ENCODE measurements at regions not wholly inside any gene's neighbourhood (a gene's known extent, or its start where the extent isn't known, plus 50 kb on each side); places are given as distances from the start of the nearest gene placed in this dataset.

- no peak for TF ChIP-seq CTCF (IDR thresholded peaks at IDR 0.05)
- H3K27me3 Mint-ChIP-seq, result peaks cover 42% of the 10 kb centered on the region
- ChIA-PET CTCF (no interaction called here), POLR2A (no interaction called here)
- H3K4me3 Mint-ChIP-seq, result no peak overlapping the region
- H3K27ac Mint-ChIP-seq, result no peak overlapping the region
- intact Hi-C loops (cut with micrococcal nuclease), result no loop called here
- ATAC-seq (ENCODE audit: low read depth) (no peak), DNase-seq (no peak)
- H3K4me1 Mint-ChIP-seq, result no peaks in the 10 kb centered on the region
- no peaks in the 10 kb centered on the region for H3K9me3 Mint-ChIP-seq
- no peaks in the 10 kb centered on the region for H3K36me3 Mint-ChIP-seq (ENCODE audit: low read depth)
Observed at GRCh38 chr6:27577922-27578321, 105.0 kb upstream of the ZNF184 start.

DNA sequence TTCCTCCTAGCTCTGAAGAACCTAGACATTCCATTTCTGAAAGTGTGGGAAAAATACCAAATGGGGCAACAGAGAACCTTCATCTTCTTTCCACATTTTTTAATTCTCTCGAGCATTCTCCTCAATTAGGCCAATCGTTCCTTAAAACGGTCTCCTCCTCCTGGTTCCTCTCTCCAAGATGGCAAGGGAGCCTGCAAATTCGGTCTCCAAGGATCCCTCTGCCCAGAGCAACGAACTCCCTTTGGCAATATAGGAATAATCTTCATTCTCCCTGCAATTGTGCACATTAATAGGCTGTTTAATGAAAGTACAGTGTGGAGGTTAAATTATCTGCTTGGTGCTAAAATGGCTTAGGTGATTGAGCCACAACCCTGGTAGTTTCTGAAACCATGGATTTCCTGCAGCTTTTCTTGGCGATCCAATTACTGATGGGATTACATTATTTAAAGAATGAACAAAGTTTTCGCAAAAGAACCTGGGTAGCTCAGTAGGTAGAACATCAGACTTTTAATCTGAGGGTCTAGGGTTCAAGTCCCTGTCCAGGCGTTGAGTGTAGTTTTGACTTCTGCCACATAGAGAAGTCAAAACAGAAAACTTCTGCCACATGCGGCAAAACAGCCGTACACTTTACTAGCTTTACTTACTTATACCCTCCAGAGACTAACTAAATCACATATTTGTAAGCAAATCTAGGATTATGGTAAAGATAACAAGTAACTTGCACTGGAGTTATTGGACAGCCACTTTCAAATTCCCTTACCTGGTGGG lies 102.9 kb upstream of the ZNF184 start:
- no peaks in the 10 kb centered on the region for H3K4me1 Mint-ChIP-seq
- no peaks in the 10 kb centered on the region for H3K36me3 Mint-ChIP-seq (ENCODE audit: low read depth)
- POLR2A ChIA-PET, result no interaction called here
- H3K27ac Mint-ChIP-seq, result no peak overlapping the region
- H3K4me3 Mint-ChIP-seq, result no peak overlapping the region
- TF ChIP-seq CTCF (IDR thresholded peaks at IDR 0.05), result no peak
- intact Hi-C loops (cut with micrococcal nuclease), result no loop called here
- no peak for DNase-seq
- H3K27me3 Mint-ChIP-seq, result peaks cover 46% of the 10 kb centered on the region
- H3K9me3 Mint-ChIP-seq, result no peaks in the 10 kb centered on the region
- no peak for ATAC-seq (ENCODE audit: low read depth)
- CTCF ChIA-PET, result interaction anchor here (0.6 kb wide), 1 partner anchor 103 kb away, joined by 3 read pairs; no protein-coding TSS in a partner anchor

- CTCF ChIA-PET, result no interaction called here
- no peak for ATAC-seq (ENCODE audit: low read depth)
- H3K4me1 Mint-ChIP-seq, result peaks cover 4% of the 10 kb centered on the region
- H3K36me3 Mint-ChIP-seq (ENCODE audit: low read depth), result no peaks in the 10 kb centered on the region
- peaks cover 56% of the 10 kb centered on the region for H3K27me3 Mint-ChIP-seq
- no peak overlapping the region for H3K4me3 Mint-ChIP-seq
- TF ChIP-seq CTCF (IDR thresholded peaks at IDR 0.05), result no peak
- intact Hi-C loops (cut with micrococcal nuclease), result no loop called here
- H3K27ac Mint-ChIP-seq, result no peak overlapping the region
- no peaks in the 10 kb centered on the region for H3K9me3 Mint-ChIP-seq
- POLR2A ChIA-PET, result no interaction called here
- DNase-seq, result no peak
Observed at GRCh38 chr6:27568226-27568897, 95.5 kb upstream of the ZNF184 start.

DNA sequence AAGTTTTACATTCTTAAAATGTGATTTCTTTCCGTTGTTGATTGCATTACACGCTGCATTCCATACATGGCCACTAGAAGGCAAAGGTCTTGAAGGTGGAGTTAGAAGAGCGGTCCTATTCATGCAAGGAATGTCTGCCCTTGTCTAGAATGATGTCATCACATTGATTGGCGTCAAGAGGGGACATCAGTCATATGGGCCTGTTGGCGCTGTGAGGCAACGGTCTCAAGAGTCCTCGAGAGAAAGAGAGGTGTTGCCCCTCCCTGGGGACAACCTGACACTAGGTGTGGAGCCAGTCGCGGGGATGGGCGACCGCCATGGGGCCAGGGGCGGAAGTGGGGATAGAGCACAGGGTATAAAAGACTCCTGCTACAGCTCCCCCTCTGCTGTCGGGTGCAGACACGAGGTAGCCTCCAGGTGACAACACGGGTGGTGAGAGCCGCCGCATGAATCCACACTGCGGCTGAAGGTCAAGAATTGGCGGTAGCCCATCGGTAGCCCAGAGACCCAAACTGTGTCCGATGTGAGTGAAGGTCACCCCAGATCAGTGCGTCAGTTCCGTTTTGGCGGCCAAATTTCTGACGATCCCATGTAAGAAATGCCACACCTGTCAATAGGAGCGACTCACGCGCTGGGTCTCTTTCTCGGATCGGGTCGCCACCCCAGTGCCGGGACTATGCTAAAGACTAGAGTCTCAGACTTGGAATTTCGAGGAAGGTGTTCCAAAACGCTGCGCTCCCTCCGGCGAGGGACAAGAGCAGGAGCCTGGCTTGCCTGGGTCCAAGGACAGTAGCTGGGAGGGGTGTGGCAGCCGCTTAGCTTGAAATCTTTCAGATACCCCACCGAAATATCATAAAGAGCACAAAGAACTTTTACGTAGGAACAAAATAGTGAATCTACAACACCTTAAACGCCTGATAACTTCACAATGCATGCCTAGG lies 93.2 kb upstream of the ZNF184 start:
- no peaks in the 10 kb centered on the region for H3K36me3 Mint-ChIP-seq (ENCODE audit: low read depth)
- peaks cover 70% of the 10 kb centered on the region for H3K27me3 Mint-ChIP-seq
- ChIA-PET POLR2A (no interaction called here), CTCF (no interaction called here)
- H3K27ac Mint-ChIP-seq, result no peak overlapping the region
- DNase-seq, result no peak
- no peak overlapping the region for H3K4me3 Mint-ChIP-seq
- peaks cover 4% of the 10 kb centered on the region for H3K4me1 Mint-ChIP-seq
- intact Hi-C loops (cut with micrococcal nuclease), result no loop called here
- no peaks in the 10 kb centered on the region for H3K9me3 Mint-ChIP-seq
- ATAC-seq (ENCODE audit: low read depth), result no peak
- TF ChIP-seq CTCF (IDR thresholded peaks at IDR 0.05), result no peak

GRCh38 chr6:27562027-27562410 lies 89.1 kb upstream of the ZNF184 start:
- ATAC-seq (ENCODE audit: low read depth), result no peak
- intact Hi-C loops (cut with micrococcal nuclease), result no loop called here
- H3K9me3 Mint-ChIP-seq, result no peaks in the 10 kb centered on the region
- H3K27ac Mint-ChIP-seq, result no peak overlapping the region
- H3K4me1 Mint-ChIP-seq, result peaks cover 8% of the 10 kb centered on the region
- no peak for DNase-seq
- POLR2A ChIA-PET, result no interaction called here
- no peak for TF ChIP-seq CTCF (IDR thresholded peaks at IDR 0.05)
- H3K27me3 Mint-ChIP-seq, result peaks cover 78% of the 10 kb centered on the region
- no peak overlapping the region for H3K4me3 Mint-ChIP-seq
- CTCF ChIA-PET, result no interaction called here
- no peaks in the 10 kb centered on the region for H3K36me3 Mint-ChIP-seq (ENCODE audit: low read depth)
